A549 (cell line): ENCODE measurements at regions not wholly inside any gene's neighbourhood (a gene's known extent, or its start where the extent isn't known, plus 50 kb on each side); places are given as distances from the start of the nearest gene placed in this dataset.

Experiments
- ATAC-seq, 2 experiments: fragments of 200-7000 bp in 1 of 2; fragments of >200 bp in 1 of 2; cut with Nextera tagmentation in 1 of 2; cut with Tn5 transposase in 1 of 2; 3 replicates each; pipeline versions ENCODE4 v1.8.0 to v1.9.1; 2018 to 2020; ENCODE audit warnings: mild to moderate bottlenecking in 1 of 2, moderate library complexity in 1 of 2
- CTCF ChIA-PET: fragments of 300-600 bp; sonication (Branson Sonifier 250); formaldehyde crosslinking; extraction: SDS; loops from one replicate; lab custom pipeline; 2021; ENCODE audit warnings: antibody characterized with exemption, inconsistent platforms; lab: Yijun Ruan, JAX
- POLR2A ChIA-PET: fragments of 350-600 bp; formaldehyde crosslinking; extraction: SDS; loops from one replicate; lab custom pipeline; 2021; ENCODE audit warnings: antibody characterized with exemption, inconsistent platforms; lab: Yijun Ruan, JAX
- DNase-seq, 2 experiments: peaks; one replicate each; pipeline versions ENCODE4 v3.0.0 to v3.0.0-alpha.2; 2011 to 2016; ENCODE audit warnings: low read depth in 1 of 2, low spot score in 1 of 2
- FAIRE-seq: peaks from 2 replicates; lab custom pipeline; 2011; peaks lifted over from hg19 to GRCh38; lab: Jason Lieb, UNC
- H3K27ac ChIP-seq, 2 experiments: fragments of >200 bp; sonication (Bioruptor Twin); formaldehyde crosslinking; 3 replicates each; pipeline ENCODE4 v1.5.1; 2016 to 2017
- H3K4me1 ChIP-seq: fragments of >200 bp; sonication (Bioruptor Twin); formaldehyde crosslinking; 3 replicates; pipeline ENCODE4 v1.6.1; 2016
- H3K4me2 ChIP-seq: fragments of >200 bp; sonication (Bioruptor Twin); formaldehyde crosslinking; 3 replicates; pipeline ENCODE4 v1.6.1; 2016
- H3K4me3 ChIP-seq: fragments of >200 bp; sonication (Bioruptor Twin); formaldehyde crosslinking; 3 replicates; pipeline ENCODE4 v1.5.1; 2016
- H3K9me3 ChIP-seq: fragments of >200 bp; sonication (Bioruptor Twin); formaldehyde crosslinking; 3 replicates; pipeline ENCODE4 v1.6.1; 2016
- CBX2 ChIP-seq: fragments of 200-600 bp; sonication (generic); IDR thresholded peaks from 2 replicates; pipeline ENCODE4 v1.6.1; 2016; ENCODE audit warnings: low read depth, mild to moderate bottlenecking, borderline replicate concordance
- EHF ChIP-seq: fragments of 250-450 bp; sonication (Bioruptor Pico); IDR thresholded peaks from 2 replicates; pipeline ENCODE4 v1.5.0; 2020; ENCODE audit warnings: mild to moderate bottlenecking
- FOXS1 ChIP-seq: fragments of 250-450 bp; sonication (Bioruptor Pico); IDR thresholded peaks from 2 replicates; pipeline ENCODE4 v1.5.0; 2020; ENCODE audit warnings: mild to moderate bottlenecking, moderate library complexity
- GATA3 ChIP-seq: IDR thresholded peaks from 2 replicates; pipeline ENCODE4 v1.6.1; 2012; ENCODE audit warnings: borderline replicate concordance
- JUN ChIP-seq, 2 experiments: fragments of >200 bp; sonication (Bioruptor Twin); formaldehyde crosslinking; IDR thresholded peaks; 2 replicates in 1 of 2; 3 replicates in 1 of 2; pipeline ENCODE4 v1.6.1; 2016 to 2017
- MAFK ChIP-seq: fragments of 450-650 bp; IDR thresholded peaks from 2 replicates; pipeline ENCODE4 v1.6.1; 2014; ENCODE audit not compliant: partially characterized antibody
- NFE2L2 ChIP-seq: fragments of 150-350 bp; conservative IDR thresholded peaks from 2 replicates; pipeline ENCODE4 v1.6.1; 2014; ENCODE audit warnings: low read length
- NR3C1 ChIP-seq: fragments of >200 bp; sonication (Bioruptor Twin); formaldehyde crosslinking; IDR thresholded peaks from 3 replicates; pipeline ENCODE4 v1.6.1; 2017
- POLR2AphosphoS2 ChIP-seq: conservative IDR thresholded peaks from 2 replicates; pipeline ENCODE4 v1.6.1; 2012; ENCODE audit warnings: low read length, improper control_type of control experiment, inconsistent platforms
- RARB ChIP-seq: fragments of 250-450 bp; sonication (Bioruptor Pico); IDR thresholded peaks from 2 replicates; pipeline ENCODE4 v1.8.0; 2021; ENCODE audit warnings: mild to moderate bottlenecking, moderate library complexity
- SMC3 ChIP-seq: fragments of >200 bp; sonication (Bioruptor Twin); formaldehyde crosslinking; IDR thresholded peaks from 3 replicates; pipeline ENCODE4 v1.6.1; 2018; ENCODE audit warnings: inconsistent platforms
- TP53 ChIP-seq: fragments of 250-450 bp; sonication (Bioruptor Pico); IDR thresholded peaks from 2 replicates; pipeline ENCODE4 v1.5.0; 2021; ENCODE audit warnings: mild to moderate bottlenecking, moderate library complexity
- WGBS: methylation state at CpG from one replicate; pipeline ENCODE4 v1.1.6; 2017; ENCODE audit errors: missing lambda C conversion rate; 5-methylcytosine and 5-hydroxymethylcytosine counted together
- TF ChIP-seq, protein P1 (sequence below): fragments of 250-450 bp; sonication (Bioruptor Pico); IDR thresholded peaks from 2 replicates; pipeline ENCODE4 v1.5.0; 2020; ENCODE audit warnings: low read depth, mild to moderate bottlenecking, moderate library complexity
- TF ChIP-seq, protein P2 (sequence below): fragments of 250-450 bp; sonication (Bioruptor Pico); IDR thresholded peaks from 2 replicates; pipeline ENCODE4 v1.5.0; 2021; ENCODE audit warnings: mild to moderate bottlenecking, moderate library complexity, borderline replicate concordance
- TF ChIP-seq, protein P3 (sequence below): IDR thresholded peaks from 2 replicates; pipeline ENCODE4 v1.6.1; 2012
- TF ChIP-seq, protein P4 (sequence below): fragments of >200 bp; sonication (Bioruptor Twin); formaldehyde crosslinking; IDR thresholded peaks from 3 replicates; pipeline ENCODE4 v1.6.1; 2016
- TF ChIP-seq, protein P5 (sequence below): fragments of >200 bp; sonication (Bioruptor Twin); formaldehyde crosslinking; IDR thresholded peaks from 3 replicates; pipeline ENCODE4 v1.5.1; 2016

DNA sequence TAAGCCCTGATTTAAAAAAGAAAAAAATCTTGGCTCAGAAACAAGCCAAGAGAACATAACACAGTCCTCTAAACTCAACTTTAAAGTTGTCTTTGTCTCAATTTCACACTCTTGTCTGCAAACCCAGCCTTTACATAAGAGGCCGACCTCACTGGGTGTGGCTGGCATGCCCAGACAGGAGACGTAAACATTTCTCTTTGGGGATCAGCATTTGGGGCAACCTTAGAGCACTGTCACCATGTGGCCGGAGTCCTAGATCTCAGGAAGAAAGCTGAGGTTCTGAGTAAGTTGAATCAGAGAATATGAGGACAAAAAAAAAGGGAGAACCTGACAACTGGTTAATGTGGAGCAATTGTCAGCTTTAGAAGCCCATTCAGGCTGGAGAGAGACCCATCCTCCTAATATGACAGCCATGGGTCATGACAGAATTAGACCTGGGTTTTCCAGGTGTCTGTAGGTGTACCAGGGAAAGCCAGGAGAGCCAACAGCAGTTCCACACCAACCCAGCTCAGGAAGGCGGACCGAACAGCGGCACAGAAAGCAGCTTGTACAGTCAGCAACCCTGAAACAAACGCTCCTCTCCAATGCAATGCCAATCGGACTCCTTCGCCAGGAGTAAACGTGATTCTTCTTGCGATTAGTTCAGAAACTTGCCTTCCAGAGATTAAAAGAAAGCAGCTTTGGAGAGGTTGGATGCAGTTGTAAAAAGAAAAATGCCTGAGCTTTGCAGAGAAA is 97.9 kb upstream of the MAP3K1 start:
- H3K4me2 ChIP-seq = no peak overlapping the region
- CTCF ChIA-PET = interaction anchor here (0.6 to 0.7 kb wide), 2 partner anchors 29 to 387 kb away, joined by 3 read pairs; no protein-coding TSS in a partner anchor

DNA sequence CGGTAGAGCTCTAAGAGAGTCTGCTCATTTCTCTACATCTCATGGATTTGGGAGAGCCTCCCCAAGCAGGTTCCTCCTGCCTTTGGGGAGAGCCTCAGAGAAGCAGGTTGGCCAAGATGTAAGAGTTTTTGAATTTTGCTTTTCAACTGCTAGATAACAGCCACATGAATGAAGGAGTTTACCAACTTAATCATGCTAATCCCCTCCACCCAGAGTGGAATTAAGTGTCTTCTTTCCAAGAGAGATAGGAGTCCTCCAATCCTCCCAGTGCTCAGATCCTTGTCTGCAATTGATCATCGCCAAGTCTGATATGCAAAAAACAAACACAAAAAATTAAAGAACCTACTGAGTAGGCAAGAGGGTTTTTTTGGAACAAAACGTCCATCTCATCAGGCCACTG is 99.4 kb upstream of the MAP3K1 start:
- ATAC-seq = no peak
- POLR2A ChIA-PET = no interaction called here

More for the DNA sequence above, 97.9 kb upstream of the MAP3K1 start:
- Histone ChIP-seq H3K4me3 (no peak overlapping the region), H3K4me1 (0 out of 3 replicates have a peak, but pooled peaks cover 4% of the 10 kb centered on the region), H3K27ac (no peak overlapping the region), H3K9me3 (no peaks in the 10 kb centered on the region)
- POLR2A ChIA-PET = no interaction called here
- no peak for FAIRE-seq
- no peak for TF ChIP-seq POLR2AphosphoS2
- TF ChIP-seq EHF (CRISPR knock-in tag) = no peak
- ATAC-seq = no peak
- no peak for DNase-seq
- 78% methylated on average over 11 of the region's 11 CpGs for WGBS

More for the DNA sequence above, 99.4 kb upstream of the MAP3K1 start:
- H3K9me3 ChIP-seq = no peaks in the 10 kb centered on the region
- H3K4me1 ChIP-seq = 0 out of 3 replicates have a peak, but pooled peaks cover 4% of the 10 kb centered on the region
- TF ChIP-seq, protein P1, sequence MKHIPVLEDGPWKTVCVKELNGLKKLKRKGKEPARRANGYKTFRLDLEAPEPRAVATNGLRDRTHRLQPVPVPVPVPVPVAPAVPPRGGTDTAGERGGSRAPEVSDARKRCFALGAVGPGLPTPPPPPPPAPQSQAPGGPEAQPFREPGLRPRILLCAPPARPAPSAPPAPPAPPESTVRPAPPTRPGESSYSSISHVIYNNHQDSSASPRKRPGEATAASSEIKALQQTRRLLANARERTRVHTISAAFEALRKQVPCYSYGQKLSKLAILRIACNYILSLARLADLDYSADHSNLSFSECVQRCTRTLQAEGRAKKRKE (CRISPR knock-in tag) = no peak
- TF ChIP-seq, protein P2, sequence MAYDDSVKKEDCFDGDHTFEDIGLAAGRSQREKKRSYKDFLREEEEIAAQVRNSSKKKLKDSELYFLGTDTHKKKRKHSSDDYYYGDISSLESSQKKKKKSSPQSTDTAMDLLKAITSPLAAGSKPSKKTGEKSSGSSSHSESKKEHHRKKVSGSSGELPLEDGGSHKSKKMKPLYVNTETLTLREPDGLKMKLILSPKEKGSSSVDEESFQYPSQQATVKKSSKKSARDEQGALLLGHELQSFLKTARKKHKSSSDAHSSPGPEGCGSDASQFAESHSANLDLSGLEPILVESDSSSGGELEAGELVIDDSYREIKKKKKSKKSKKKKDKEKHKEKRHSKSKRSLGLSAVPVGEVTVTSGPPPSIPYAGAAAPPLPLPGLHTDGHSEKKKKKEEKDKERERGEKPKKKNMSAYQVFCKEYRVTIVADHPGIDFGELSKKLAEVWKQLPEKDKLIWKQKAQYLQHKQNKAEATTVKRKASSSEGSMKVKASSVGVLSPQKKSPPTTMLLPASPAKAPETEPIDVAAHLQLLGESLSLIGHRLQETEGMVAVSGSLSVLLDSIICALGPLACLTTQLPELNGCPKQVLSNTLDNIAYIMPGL (CRISPR knock-in tag) = no peak
- TF ChIP-seq MAFK = no peak
- no peak for TF ChIP-seq FOXS1 (CRISPR knock-in tag)
- TF ChIP-seq CBX2 = no peak
- no peak for TF ChIP-seq RARB (CRISPR knock-in tag)
- no peak for TF ChIP-seq SMC3
- TF ChIP-seq, protein P3, sequence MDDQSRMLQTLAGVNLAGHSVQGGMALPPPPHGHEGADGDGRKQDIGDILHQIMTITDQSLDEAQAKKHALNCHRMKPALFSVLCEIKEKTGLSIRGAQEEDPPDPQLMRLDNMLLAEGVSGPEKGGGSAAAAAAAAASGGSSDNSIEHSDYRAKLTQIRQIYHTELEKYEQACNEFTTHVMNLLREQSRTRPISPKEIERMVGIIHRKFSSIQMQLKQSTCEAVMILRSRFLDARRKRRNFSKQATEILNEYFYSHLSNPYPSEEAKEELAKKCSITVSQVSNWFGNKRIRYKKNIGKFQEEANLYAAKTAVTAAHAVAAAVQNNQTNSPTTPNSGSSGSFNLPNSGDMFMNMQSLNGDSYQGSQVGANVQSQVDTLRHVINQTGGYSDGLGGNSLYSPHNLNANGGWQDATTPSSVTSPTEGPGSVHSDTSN = no peak
- TF ChIP-seq NFE2L2 = no peak
- TF ChIP-seq, protein P4, sequence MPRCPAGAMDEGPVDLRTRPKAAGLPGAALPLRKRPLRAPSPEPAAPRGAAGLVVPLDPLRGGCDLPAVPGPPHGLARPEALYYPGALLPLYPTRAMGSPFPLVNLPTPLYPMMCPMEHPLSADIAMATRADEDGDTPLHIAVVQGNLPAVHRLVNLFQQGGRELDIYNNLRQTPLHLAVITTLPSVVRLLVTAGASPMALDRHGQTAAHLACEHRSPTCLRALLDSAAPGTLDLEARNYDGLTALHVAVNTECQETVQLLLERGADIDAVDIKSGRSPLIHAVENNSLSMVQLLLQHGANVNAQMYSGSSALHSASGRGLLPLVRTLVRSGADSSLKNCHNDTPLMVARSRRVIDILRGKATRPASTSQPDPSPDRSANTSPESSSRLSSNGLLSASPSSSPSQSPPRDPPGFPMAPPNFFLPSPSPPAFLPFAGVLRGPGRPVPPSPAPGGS = no peak
- TF ChIP-seq TP53 (CRISPR knock-in tag) = no peak
- TF ChIP-seq, protein P5, sequence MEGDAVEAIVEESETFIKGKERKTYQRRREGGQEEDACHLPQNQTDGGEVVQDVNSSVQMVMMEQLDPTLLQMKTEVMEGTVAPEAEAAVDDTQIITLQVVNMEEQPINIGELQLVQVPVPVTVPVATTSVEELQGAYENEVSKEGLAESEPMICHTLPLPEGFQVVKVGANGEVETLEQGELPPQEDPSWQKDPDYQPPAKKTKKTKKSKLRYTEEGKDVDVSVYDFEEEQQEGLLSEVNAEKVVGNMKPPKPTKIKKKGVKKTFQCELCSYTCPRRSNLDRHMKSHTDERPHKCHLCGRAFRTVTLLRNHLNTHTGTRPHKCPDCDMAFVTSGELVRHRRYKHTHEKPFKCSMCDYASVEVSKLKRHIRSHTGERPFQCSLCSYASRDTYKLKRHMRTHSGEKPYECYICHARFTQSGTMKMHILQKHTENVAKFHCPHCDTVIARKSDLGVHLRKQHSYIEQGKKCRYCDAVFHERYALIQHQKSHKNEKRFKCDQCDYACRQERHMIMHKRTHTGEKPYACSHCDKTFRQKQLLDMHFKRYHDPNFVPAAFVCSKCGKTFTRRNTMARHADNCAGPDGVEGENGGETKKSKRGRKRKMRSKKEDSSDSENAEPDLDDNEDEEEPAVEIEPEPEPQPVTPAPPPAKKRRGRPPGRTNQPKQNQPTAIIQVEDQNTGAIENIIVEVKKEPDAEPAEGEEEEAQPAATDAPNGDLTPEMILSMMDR = no peak
- no peak for TF ChIP-seq GATA3
- no peak for TF ChIP-seq JUN (IDR thresholded peaks at IDR 0.05)
- TF ChIP-seq NR3C1 = no peak
- TF ChIP-seq, all 56 proteins: peak for 0
- DNase-seq (no peak), FAIRE-seq (no peak)
- H3K4me3 ChIP-seq = no peak overlapping the region
- H3K4me2 ChIP-seq = no peak overlapping the region
- 66% methylated on average over 3 of the region's 3 CpGs for WGBS
- H3K27ac ChIP-seq = no peak overlapping the region
- CTCF ChIA-PET = no interaction called here
